Peyer's patch (tissue), 4 donors: ENCODE measurements at regions not wholly inside any gene's neighbourhood (a gene's known extent, or its start where the extent isn't known, plus 50 kb on each side); places are given as distances from the start of the nearest gene placed in this dataset.

Experiments used
- POLR2A ChIP-seq, 2 donors: fragments of 450-650 bp; IDR thresholded peaks; one replicate each; pipeline ENCODE4 v1.5.1; 2017; ENCODE audit warnings: antibody characterized with exemption in 2 of 2, mild to moderate bottlenecking in 2 of 2, moderate library complexity in 2 of 2
- TF ChIP-seq, protein P1 (sequence below), 6 experiments: fragments of 450-650 bp in 4 of 6; fragments of 200-600 bp in 2 of 6; sonication (generic) in 1 of 6; IDR thresholded peaks; one replicate each; pipeline ENCODE4 v1.5.1; 2017 to 2019; ENCODE audit warnings: antibody characterized with exemption in 6 of 6, mild to moderate bottlenecking in 3 of 6, moderate library complexity in 1 of 6

DNA sequence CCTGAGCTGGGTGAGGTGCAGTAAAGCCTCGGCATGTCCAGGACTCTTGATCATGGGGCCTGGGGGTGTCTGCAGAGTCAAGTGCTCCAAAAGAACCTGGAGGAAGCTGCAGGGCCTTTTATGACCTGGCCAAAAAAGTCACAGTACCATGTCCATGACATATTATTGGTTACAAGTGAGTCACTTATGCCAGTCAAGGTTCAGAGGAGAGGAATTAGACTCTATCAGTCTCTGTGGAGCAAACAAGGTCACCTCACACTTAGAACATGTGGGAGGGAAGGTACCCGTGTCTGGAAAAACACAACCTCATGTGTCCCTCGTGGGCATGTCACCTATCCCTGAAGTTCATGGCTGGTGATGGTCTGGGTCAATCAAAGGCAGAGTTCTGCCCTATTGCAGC is 465.7 kb downstream of the FBXO15 start:
- TF ChIP-seq, protein P1, sequence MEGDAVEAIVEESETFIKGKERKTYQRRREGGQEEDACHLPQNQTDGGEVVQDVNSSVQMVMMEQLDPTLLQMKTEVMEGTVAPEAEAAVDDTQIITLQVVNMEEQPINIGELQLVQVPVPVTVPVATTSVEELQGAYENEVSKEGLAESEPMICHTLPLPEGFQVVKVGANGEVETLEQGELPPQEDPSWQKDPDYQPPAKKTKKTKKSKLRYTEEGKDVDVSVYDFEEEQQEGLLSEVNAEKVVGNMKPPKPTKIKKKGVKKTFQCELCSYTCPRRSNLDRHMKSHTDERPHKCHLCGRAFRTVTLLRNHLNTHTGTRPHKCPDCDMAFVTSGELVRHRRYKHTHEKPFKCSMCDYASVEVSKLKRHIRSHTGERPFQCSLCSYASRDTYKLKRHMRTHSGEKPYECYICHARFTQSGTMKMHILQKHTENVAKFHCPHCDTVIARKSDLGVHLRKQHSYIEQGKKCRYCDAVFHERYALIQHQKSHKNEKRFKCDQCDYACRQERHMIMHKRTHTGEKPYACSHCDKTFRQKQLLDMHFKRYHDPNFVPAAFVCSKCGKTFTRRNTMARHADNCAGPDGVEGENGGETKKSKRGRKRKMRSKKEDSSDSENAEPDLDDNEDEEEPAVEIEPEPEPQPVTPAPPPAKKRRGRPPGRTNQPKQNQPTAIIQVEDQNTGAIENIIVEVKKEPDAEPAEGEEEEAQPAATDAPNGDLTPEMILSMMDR (IDR thresholded peaks at IDR 0.05) = no peak
- no peak for TF ChIP-seq POLR2A (IDR thresholded peaks at IDR 0.05)
